ENCODE measurements at regions not wholly inside any gene's neighbourhood (a gene's known extent, or its start where the extent isn't known, plus 50 kb on each side); places are given as distances from the start of the nearest gene placed in this dataset.

GRCh38 chr2:104430359-104430740 lies 423.6 kb upstream of the POU3F3 start:
- no peak for DNase-seq
- Histone ChIP-seq H3K9me3 (no peaks in the 10 kb centered on the region), H3K36me3 (ENCODE audit: low read depth) (no peaks in the 10 kb centered on the region), H3K4me1 (ENCODE audit: low read depth) (no peaks in the 10 kb centered on the region), H3K4me3 (no peak overlapping the region)
- TF ChIP-seq CTCF (IDR thresholded peaks at IDR 0.05), result no peak
- intact Hi-C loops (cut with DNase I, micrococcal nuclease), result no loop called here
- ATAC-seq, result no peak

- no peaks in the 10 kb centered on the region for H3K36me3 ChIP-seq (ENCODE audit: low read depth)
- no peaks in the 10 kb centered on the region for H3K9me3 ChIP-seq
- H3K4me1 ChIP-seq (ENCODE audit: low read depth), result no peaks in the 10 kb centered on the region
- ATAC-seq, result no peak
- no peak overlapping the region for H3K4me3 ChIP-seq
- TF ChIP-seq CTCF (IDR thresholded peaks at IDR 0.05), result no peak
- intact Hi-C loops (cut with DNase I, micrococcal nuclease), result no loop called here
- no peak for DNase-seq
Observed at GRCh38 chr2:104430852-104431251, 423.1 kb upstream of the POU3F3 start.

GRCh38 chr2:104431701-104432121 lies 422.2 kb upstream of the POU3F3 start:
- ATAC-seq, result no peak
- DNase-seq, result no peak
- Histone ChIP-seq H3K9me3 (no peaks in the 10 kb centered on the region), H3K4me3 (no peak overlapping the region), H3K36me3 (ENCODE audit: low read depth) (no peaks in the 10 kb centered on the region), H3K4me1 (ENCODE audit: low read depth) (no peaks in the 10 kb centered on the region)
- TF ChIP-seq CTCF (IDR thresholded peaks at IDR 0.05), result no peak
- intact Hi-C loops (cut with DNase I, micrococcal nuclease), result no loop called here

GRCh38 chr2:104432401-104432800 lies 421.5 kb upstream of the POU3F3 start:
- no peak for TF ChIP-seq CTCF (IDR thresholded peaks at IDR 0.05)
- H3K4me3 ChIP-seq, result no peak overlapping the region
- intact Hi-C loops (cut with DNase I, micrococcal nuclease), result no loop called here
- ATAC-seq (no peak), DNase-seq (no peak)
- no peaks in the 10 kb centered on the region for H3K36me3 ChIP-seq (ENCODE audit: low read depth)
- H3K9me3 ChIP-seq, result no peaks in the 10 kb centered on the region
- H3K4me1 ChIP-seq (ENCODE audit: low read depth), result no peaks in the 10 kb centered on the region

GRCh38 chr2:104432991-104433390 lies 420.9 kb upstream of the POU3F3 start:
- intact Hi-C loops (cut with DNase I, micrococcal nuclease), result no loop called here
- ATAC-seq, result no peak

More at GRCh38 chr2:104432991-104433390, 420.9 kb upstream of the POU3F3 start:
- Histone ChIP-seq H3K9me3 (no peaks in the 10 kb centered on the region), H3K36me3 (ENCODE audit: low read depth) (no peaks in the 10 kb centered on the region), H3K4me1 (ENCODE audit: low read depth) (no peaks in the 10 kb centered on the region), H3K4me3 (no peak overlapping the region)
- TF ChIP-seq CTCF (IDR thresholded peaks at IDR 0.05), result no peak
- DNase-seq, result no peak

Data from mucosa of descending colon (tissue), 3 donors.